ENCODE measurements at regions not wholly inside any gene's neighbourhood (a gene's known extent, or its start where the extent isn't known, plus 50 kb on each side); places are given as distances from the start of the nearest gene placed in this dataset.

- no peak for TF ChIP-seq CTCF (conservative IDR thresholded peaks at IDR 0.05)
- TF ChIP-seq EZH2 (IDR thresholded peaks at IDR 0.05; ENCODE audit: low read depth): no peak
Measured at GRCh38 chr2:37820471-37820986, 104.6 kb upstream of the RMDN2 start.
